ENCODE measurements at regions not wholly inside any gene's neighbourhood (a gene's known extent, or its start where the extent isn't known, plus 50 kb on each side); places are given as distances from the start of the nearest gene placed in this dataset.
"Not testable (repeated sequence)": the region's sequence is repeated elsewhere in the genome, so short reads cannot be mapped to it uniquely, and the experiment has no call there.

GRCh38 chr5:42948961-42949347, 91.2 kb downstream of the ANXA2R start:
- DNase-seq (ENCODE audit: low read depth): no peak
- peak overlapping the region; percentile 66 for H3K4me3 ChIP-seq (replicated peaks; ENCODE audit: low read depth, low read length)
- no peak for TF ChIP-seq CTCF (IDR thresholded peaks at IDR 0.05; ENCODE audit: low read length, missing control alignments)

- peak; percentile 94 for DNase-seq (ENCODE audit: low read depth)
- H3K4me3 ChIP-seq (replicated peaks; ENCODE audit: low read depth, low read length): no peak overlapping the region
- TF ChIP-seq CTCF (IDR thresholded peaks at IDR 0.05; ENCODE audit: low read length, missing control alignments): no peak
These were observed 95.1 kb downstream of the ANXA2R start for GRCh38 chr5:42944989-42945388.

- DNase-seq (ENCODE audit: low read depth): no peak
- TF ChIP-seq CTCF (IDR thresholded peaks at IDR 0.05; ENCODE audit: low read length, missing control alignments): no peak
- peak overlapping the region; percentile 39 for H3K4me3 ChIP-seq (replicated peaks; ENCODE audit: low read depth, low read length)
These were observed 96.0 kb downstream of the ANXA2R start for GRCh38 chr5:42943931-42944631.

GRCh38 chr5:42940853-42941252, 99.3 kb downstream of the ANXA2R start:
- TF ChIP-seq CTCF (IDR thresholded peaks at IDR 0.05; ENCODE audit: low read length, missing control alignments): no peak
- no peak overlapping the region for H3K4me3 ChIP-seq (replicated peaks; ENCODE audit: low read depth, low read length)
- DNase-seq (ENCODE audit: low read depth): no peak

GRCh38 chr5:42932011-42932410, 108.1 kb downstream of the ANXA2R start:
- not testable (repeated sequence) for H3K4me3 ChIP-seq (replicated peaks; ENCODE audit: low read depth, low read length); DNase-seq (ENCODE audit: low read depth)

- DNase-seq (ENCODE audit: low read depth): not testable (repeated sequence)
These were observed 108.7 kb downstream of the ANXA2R start for GRCh38 chr5:42931451-42931850.

GRCh38 chr5:42930934-42931333, 109.2 kb downstream of the ANXA2R start:
- DNase-seq (ENCODE audit: low read depth): peak; percentile 60
- H3K4me3 ChIP-seq (replicated peaks; ENCODE audit: low read depth, low read length): no peak overlapping the region
- no peak for TF ChIP-seq CTCF (IDR thresholded peaks at IDR 0.05; ENCODE audit: low read length, missing control alignments)

More at GRCh38 chr5:42931451-42931850, 108.7 kb downstream of the ANXA2R start:
- H3K4me3 ChIP-seq (replicated peaks; ENCODE audit: low read depth, low read length): not testable (repeated sequence)

GRCh38 chr5:42929871-42930270, 110.2 kb downstream of the ANXA2R start:
- TF ChIP-seq CTCF (IDR thresholded peaks at IDR 0.05; ENCODE audit: low read length, missing control alignments): no peak
- peak; percentile 71 for DNase-seq (ENCODE audit: low read depth)
- H3K4me3 ChIP-seq (replicated peaks; ENCODE audit: low read depth, low read length): no peak overlapping the region

All from fibroblast of pulmonary artery (primary cell).